Superior temporal gyrus (tissue), 1 donor: ENCODE measurements at regions not wholly inside any gene's neighbourhood (a gene's known extent, or its start where the extent isn't known, plus 50 kb on each side); places are given as distances from the start of the nearest gene placed in this dataset.
A peak's percentile ranks its signal among the peaks of the same experiment; 100 is the strongest.

ENCODE experiments used
- DNase-seq: peaks from one replicate; pipeline ENCODE4 v3.0.0-alpha.2; 2016; ENCODE audit errors: extremely low spot score

GRCh38 chr11:116224154-116224888 is 548.5 kb downstream of the BUD13 start:
- peak; percentile 79 for DNase-seq

- DNase-seq = no peak
These were observed 551.4 kb downstream of the BUD13 start for GRCh38 chr11:116221351-116221750.

GRCh38 chr11:116219171-116219635 is 553.6 kb downstream of the BUD13 start:
- DNase-seq = peak; percentile 38

GRCh38 chr11:116217441-116217840 is 555.3 kb downstream of the BUD13 start:
- no peak for DNase-seq

GRCh38 chr11:116217006-116217405 is 555.8 kb downstream of the BUD13 start:
- DNase-seq = peak; percentile 67

GRCh38 chr11:116215471-116216113 is 557.2 kb downstream of the BUD13 start:
- no peak for DNase-seq

- DNase-seq = no peak
These were observed 561.6 kb downstream of the BUD13 start for GRCh38 chr11:116211147-116211546.

GRCh38 chr11:116210663-116211062 is 562.1 kb downstream of the BUD13 start:
- DNase-seq = no peak

GRCh38 chr11:116209255-116209654 is 563.5 kb downstream of the BUD13 start:
- DNase-seq = no peak

- DNase-seq = no peak
These were observed 565.2 kb downstream of the BUD13 start for GRCh38 chr11:116207421-116208141.

- DNase-seq = no peak
These were observed 565.8 kb downstream of the BUD13 start for GRCh38 chr11:116207019-116207418.

- DNase-seq = no peak
These were observed 569.9 kb downstream of the BUD13 start for GRCh38 chr11:116202922-116203321.

- no peak for DNase-seq
These were observed 572.2 kb downstream of the BUD13 start for GRCh38 chr11:116200564-116200963.

GRCh38 chr11:116199182-116199581 is 573.6 kb downstream of the BUD13 start:
- no peak for DNase-seq

GRCh38 chr11:116194156-116194904 is 578.5 kb downstream of the BUD13 start:
- DNase-seq = no peak

GRCh38 chr11:116193321-116194131 is 579.3 kb downstream of the BUD13 start:
- DNase-seq = peak; percentile 48

- DNase-seq = no peak
These were observed 580.1 kb downstream of the BUD13 start for GRCh38 chr11:116192509-116193210.

- no peak for DNase-seq
These were observed 581.9 kb downstream of the BUD13 start for GRCh38 chr11:116190861-116191260.

- no peak for DNase-seq
These were observed 583.2 kb downstream of the BUD13 start for GRCh38 chr11:116189408-116190170.

- DNase-seq = no peak
These were observed 584.4 kb downstream of the BUD13 start for GRCh38 chr11:116188350-116188749.
